Bronchial epithelial cell (primary cell): ENCODE measurements at regions not wholly inside any gene's neighbourhood (a gene's known extent, or its start where the extent isn't known, plus 50 kb on each side); places are given as distances from the start of the nearest gene placed in this dataset.
"Not testable (repeated sequence)": the region's sequence is repeated elsewhere in the genome, so short reads cannot be mapped to it uniquely, and the experiment has no call there.

Source experiments
- DNase-seq: peaks from one replicate; pipeline ENCODE4 v3.0.0-alpha.2; 2010; ENCODE audit warnings: low read depth
- FAIRE-seq: peaks from 2 replicates; lab custom pipeline; 2011; peaks lifted over from hg19 to GRCh38; lab: Jason Lieb, UNC
- H3K27me3 ChIP-seq: 2 replicates; pipeline ENCODE4 v1.5.1; 2011; ENCODE audit warnings: low read length; ENCODE audit not compliant: control insufficient read depth, insufficient read depth
- H3K36me3 ChIP-seq: 2 replicates; pipeline ENCODE4 v1.5.1; 2011; ENCODE audit warnings: low read length; ENCODE audit not compliant: control insufficient read depth, insufficient read depth
- H3K4me3 ChIP-seq: 2 replicates; pipeline ENCODE4 v1.5.1; 2011; ENCODE audit warnings: mild to moderate bottlenecking, low read depth, low read length, control low read depth
- CTCF ChIP-seq: IDR thresholded peaks from 2 replicates; pipeline ENCODE4 v1.5.1; 2011; ENCODE audit warnings: mild to moderate bottlenecking, moderate library complexity, low read length, control low read depth, inconsistent platforms; ENCODE audit not compliant: insufficient read depth, severe bottlenecking

DNA sequence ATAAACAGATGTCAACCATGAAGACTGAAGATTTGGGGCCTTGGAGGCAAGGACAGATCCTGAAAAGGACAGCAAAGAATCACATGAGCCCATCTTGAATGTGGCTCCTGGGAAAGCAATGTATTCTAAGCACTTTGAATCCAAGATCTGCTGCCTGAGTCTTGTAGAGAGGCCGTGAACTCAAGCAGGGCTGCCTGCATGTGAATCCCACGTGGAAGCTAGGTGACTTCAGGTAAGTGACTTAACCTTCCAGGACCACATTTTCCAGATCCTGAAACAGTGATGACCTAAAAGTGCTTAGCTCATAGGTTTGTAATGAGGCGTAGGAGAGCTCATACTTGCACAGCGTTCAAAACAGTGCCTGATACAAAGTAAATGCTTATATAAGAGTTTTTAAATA is 373.0 kb upstream of the SALL1 start:
- no peaks in the 10 kb centered on the region for H3K27me3 ChIP-seq
- DNase-seq (no peak), FAIRE-seq (no peak)
- no peak overlapping the region for H3K4me3 ChIP-seq
- no peaks in the 10 kb centered on the region for H3K36me3 ChIP-seq
- TF ChIP-seq CTCF = no peak

DNA sequence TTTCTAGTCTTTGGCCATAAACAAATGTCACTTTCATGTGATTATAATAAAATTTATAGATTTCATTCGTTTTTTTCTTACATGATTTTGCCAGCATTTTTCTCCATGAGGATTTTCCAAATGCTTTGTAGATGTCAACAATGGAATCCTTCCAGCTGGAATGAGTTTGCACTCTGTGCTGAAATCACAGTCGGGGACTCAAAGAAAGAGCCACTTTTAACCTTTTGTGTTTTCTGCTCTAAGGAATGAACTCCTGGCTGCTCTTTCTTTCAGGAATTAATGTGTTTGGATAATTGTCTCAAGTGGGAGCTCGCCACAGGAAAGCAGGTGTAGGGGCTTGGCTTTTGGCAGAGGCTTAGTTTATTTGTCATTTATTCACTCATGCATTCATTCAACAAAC is 372.3 kb upstream of the SALL1 start:
- TF ChIP-seq CTCF = no peak
- H3K4me3 ChIP-seq = no peak overlapping the region
- no peak for DNase-seq
- no peak for FAIRE-seq
- no peaks in the 10 kb centered on the region for H3K27me3 ChIP-seq
- no peaks in the 10 kb centered on the region for H3K36me3 ChIP-seq

DNA sequence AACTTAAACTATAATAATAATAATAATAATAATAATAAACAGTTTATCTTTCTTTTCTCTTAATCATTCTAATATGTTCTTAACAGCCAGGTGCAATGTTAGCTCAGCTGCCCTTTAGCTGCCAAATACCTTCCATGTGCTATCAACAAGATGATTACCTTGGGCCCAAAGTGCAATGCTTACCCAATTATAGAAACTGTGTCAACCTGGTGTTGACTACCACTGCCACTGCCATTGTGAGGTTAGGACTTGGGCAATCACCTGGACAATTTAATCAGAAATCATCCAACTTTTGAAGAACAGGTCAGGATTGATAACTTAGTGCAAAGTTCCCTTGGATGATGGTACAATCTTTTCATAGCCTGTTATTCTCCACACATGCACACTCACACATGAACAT is 371.8 kb upstream of the SALL1 start:
- no peaks in the 10 kb centered on the region for H3K27me3 ChIP-seq
- TF ChIP-seq CTCF = no peak
- FAIRE-seq (no peak), DNase-seq (no peak)
- H3K4me3 ChIP-seq = no peak overlapping the region
- H3K36me3 ChIP-seq = no peaks in the 10 kb centered on the region

- not testable (repeated sequence) for H3K27me3 ChIP-seq, FAIRE-seq
These were observed 365.9 kb upstream of the SALL1 start for GRCh38 chr16:51516960-51517359.

GRCh38 chr16:51510416-51510815 is 359.3 kb upstream of the SALL1 start:
- Histone ChIP-seq H3K4me3 (no peak overlapping the region), H3K36me3 (no peaks in the 10 kb centered on the region), H3K27me3 (no peaks in the 10 kb centered on the region)
- TF ChIP-seq CTCF = no peak
- FAIRE-seq = no peak
- no peak for DNase-seq

More at GRCh38 chr16:51516960-51517359, 365.9 kb upstream of the SALL1 start:
- H3K36me3 ChIP-seq, H3K4me3 ChIP-seq, DNase-seq: not testable (repeated sequence)

DNA sequence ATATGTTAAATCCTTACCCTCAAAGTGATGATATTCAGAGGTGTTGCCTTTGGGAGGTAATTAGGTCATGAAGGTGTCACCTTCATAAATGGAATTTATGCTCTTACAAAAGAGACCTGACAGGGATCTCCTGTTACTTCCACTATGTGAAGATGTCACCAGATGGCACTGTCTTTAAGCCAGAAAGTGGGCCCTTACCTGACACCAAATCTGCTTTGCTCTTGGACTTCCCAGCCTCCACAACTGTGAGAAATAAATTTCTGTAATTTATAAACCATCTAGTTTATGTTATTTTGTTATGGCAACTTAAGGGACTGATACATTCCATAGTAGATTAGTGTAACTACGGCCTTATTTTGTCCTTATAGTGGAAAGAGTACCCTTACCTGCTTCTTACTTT is 358.3 kb upstream of the SALL1 start:
- no peaks in the 10 kb centered on the region for H3K27me3 ChIP-seq
- no peak for TF ChIP-seq CTCF
- FAIRE-seq = no peak
- H3K36me3 ChIP-seq = no peaks in the 10 kb centered on the region
- H3K4me3 ChIP-seq = no peak overlapping the region
- DNase-seq = no peak
